ENCODE measurements at regions not wholly inside any gene's neighbourhood (a gene's known extent, or its start where the extent isn't known, plus 50 kb on each side); places are given as distances from the start of the nearest gene placed in this dataset.

- TF ChIP-seq CTCF (IDR thresholded peaks at IDR 0.05) = no peak
- no peak for TF ChIP-seq POLR2A (IDR thresholded peaks at IDR 0.05)
- no peak for TF ChIP-seq EP300 (IDR thresholded peaks at IDR 0.05)
Observed at GRCh38 chr3:18870074-18870640, 278.2 kb upstream of the KCNH8 start.

Data from ovary (tissue), 3 donors.